ENCODE measurements at regions not wholly inside any gene's neighbourhood (a gene's known extent, or its start where the extent isn't known, plus 50 kb on each side); places are given as distances from the start of the nearest gene placed in this dataset.
"Not testable (repeated sequence)": the region's sequence is repeated elsewhere in the genome, so short reads cannot be mapped to it uniquely, and the experiment has no call there.

DNA sequence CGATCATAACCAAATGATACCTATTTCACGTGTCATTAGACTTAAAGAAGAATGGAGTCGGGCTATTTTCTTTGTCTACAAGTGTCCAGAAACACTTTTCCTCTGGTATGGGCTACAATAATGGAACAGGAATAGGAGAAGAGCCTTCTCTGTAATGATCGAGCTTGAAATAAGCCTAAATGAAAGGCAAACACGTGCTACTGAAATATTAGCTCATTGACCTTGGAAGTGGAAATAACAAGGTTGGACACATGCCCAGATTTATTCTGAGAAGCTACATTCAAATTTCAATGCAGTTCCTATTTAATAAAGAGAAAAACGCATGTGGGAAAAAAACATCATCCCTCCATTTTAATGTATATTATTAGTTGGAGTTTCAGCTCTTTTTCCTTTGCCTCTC, 254.7 kb upstream of the PTER start:
- Histone ChIP-seq H3K27me3 (ENCODE audit: control insufficient read depth, insufficient read depth, low read length) (no peaks in the 10 kb centered on the region), H3K36me3 (replicated peaks; ENCODE audit: control insufficient read depth, insufficient read depth, low read length) (no peaks in the 10 kb centered on the region), H3K4me3 (ENCODE audit: insufficient read depth, low read depth, low read length) (no peak overlapping the region)
- DNase-seq = no peak

- H3K27me3 ChIP-seq (ENCODE audit: control insufficient read depth, insufficient read depth, low read length) = no peaks in the 10 kb centered on the region
- H3K4me3 ChIP-seq (ENCODE audit: insufficient read depth, low read depth, low read length) = no peak overlapping the region
- DNase-seq = no peak
- H3K36me3 ChIP-seq (replicated peaks; ENCODE audit: control insufficient read depth, insufficient read depth, low read length) = no peaks in the 10 kb centered on the region
Measured at GRCh38 chr10:16182688-16183087, 254.1 kb upstream of the PTER start.

GRCh38 chr10:16184096-16184597, 252.7 kb upstream of the PTER start:
- Histone ChIP-seq H3K4me3 (ENCODE audit: insufficient read depth, low read depth, low read length) (no peak overlapping the region), H3K36me3 (replicated peaks; ENCODE audit: control insufficient read depth, insufficient read depth, low read length) (no peaks in the 10 kb centered on the region), H3K27me3 (ENCODE audit: control insufficient read depth, insufficient read depth, low read length) (no peaks in the 10 kb centered on the region)
- DNase-seq = no peak

DNA sequence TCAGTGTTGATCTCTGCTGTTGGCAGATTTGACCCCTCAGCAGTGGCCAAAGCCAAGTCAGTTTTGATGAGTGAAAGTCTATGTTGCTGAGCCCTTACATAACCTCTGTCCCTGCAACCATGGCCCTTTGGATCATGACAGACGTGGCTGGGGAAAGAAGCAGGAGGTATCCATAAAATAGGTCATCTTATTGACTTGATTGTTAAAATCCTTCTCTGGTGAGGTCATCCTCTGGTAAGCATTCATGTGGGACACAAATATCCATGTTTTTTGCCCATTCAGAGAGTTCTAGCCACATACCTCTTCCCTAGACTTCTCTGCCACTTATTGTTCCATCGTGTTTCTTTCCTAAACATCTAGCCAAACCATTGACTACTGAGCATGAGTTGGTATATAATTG, 251.9 kb upstream of the PTER start:
- no peak for DNase-seq
- Histone ChIP-seq H3K36me3 (replicated peaks; ENCODE audit: control insufficient read depth, insufficient read depth, low read length) (no peaks in the 10 kb centered on the region), H3K27me3 (ENCODE audit: control insufficient read depth, insufficient read depth, low read length) (no peaks in the 10 kb centered on the region), H3K4me3 (ENCODE audit: insufficient read depth, low read depth, low read length) (no peak overlapping the region)

DNA sequence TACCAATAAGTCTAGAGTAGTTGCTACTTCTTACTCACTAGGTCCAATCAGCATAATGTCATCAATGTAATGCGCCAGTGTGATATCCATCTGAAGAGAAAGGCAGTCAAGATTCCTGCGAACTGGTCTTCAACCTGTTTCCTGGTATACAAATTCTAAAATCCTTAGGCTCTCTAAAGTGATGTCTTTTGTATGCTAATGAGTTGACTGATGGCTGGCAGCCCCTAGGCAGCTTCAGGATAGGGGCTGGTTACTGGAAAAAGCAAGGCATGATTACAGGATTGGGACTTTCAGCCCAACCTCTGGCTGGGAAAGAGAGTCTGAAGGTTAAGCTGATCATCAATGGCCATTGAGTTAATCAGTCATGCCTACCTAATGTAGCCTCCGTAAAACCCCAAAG, 250.2 kb upstream of the PTER start:
- no peak for DNase-seq
- Histone ChIP-seq H3K27me3 (ENCODE audit: control insufficient read depth, insufficient read depth, low read length) (no peaks in the 10 kb centered on the region), H3K4me3 (ENCODE audit: insufficient read depth, low read depth, low read length) (no peak overlapping the region), H3K36me3 (replicated peaks; ENCODE audit: control insufficient read depth, insufficient read depth, low read length) (no peaks in the 10 kb centered on the region)

GRCh38 chr10:16187161-16187560, 249.6 kb upstream of the PTER start:
- Histone ChIP-seq H3K4me3 (ENCODE audit: insufficient read depth, low read depth, low read length) (no peak overlapping the region), H3K27me3 (ENCODE audit: control insufficient read depth, insufficient read depth, low read length) (no peaks in the 10 kb centered on the region), H3K36me3 (replicated peaks; ENCODE audit: control insufficient read depth, insufficient read depth, low read length) (no peaks in the 10 kb centered on the region)
- DNase-seq = no peak

- no peak for DNase-seq
- Histone ChIP-seq H3K4me3 (ENCODE audit: insufficient read depth, low read depth, low read length) (no peak overlapping the region), H3K27me3 (ENCODE audit: control insufficient read depth, insufficient read depth, low read length) (no peaks in the 10 kb centered on the region), H3K36me3 (replicated peaks; ENCODE audit: control insufficient read depth, insufficient read depth, low read length) (no peaks in the 10 kb centered on the region)
Measured at GRCh38 chr10:16192337-16192736, 244.5 kb upstream of the PTER start.

DNA sequence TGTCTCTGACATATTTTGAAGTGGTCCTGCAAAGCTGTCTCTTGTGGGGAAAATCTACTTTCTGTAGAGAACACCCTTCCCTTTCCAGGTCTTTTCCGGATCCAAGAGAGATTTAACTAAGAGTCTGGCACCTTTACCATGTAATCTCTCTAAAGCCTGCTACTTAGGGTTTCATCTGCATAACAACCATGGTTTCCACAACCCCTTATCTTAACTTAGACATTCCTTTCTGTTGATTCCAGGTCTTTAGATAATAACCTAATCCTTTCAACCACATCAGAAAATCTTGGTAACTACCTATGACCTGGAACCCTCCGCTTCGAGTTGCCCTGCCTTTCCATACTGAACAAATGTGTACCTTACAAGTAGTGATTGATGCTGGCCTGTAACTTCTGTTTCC, 243.6 kb upstream of the PTER start:
- Histone ChIP-seq H3K4me3 (ENCODE audit: insufficient read depth, low read depth, low read length) (no peak overlapping the region), H3K36me3 (replicated peaks; ENCODE audit: control insufficient read depth, insufficient read depth, low read length) (no peaks in the 10 kb centered on the region), H3K27me3 (ENCODE audit: control insufficient read depth, insufficient read depth, low read length) (no peaks in the 10 kb centered on the region)
- DNase-seq = no peak

GRCh38 chr10:16195178-16195769, 241.5 kb upstream of the PTER start:
- Histone ChIP-seq H3K27me3 (ENCODE audit: control insufficient read depth, insufficient read depth, low read length) (no peaks in the 10 kb centered on the region), H3K36me3 (replicated peaks; ENCODE audit: control insufficient read depth, insufficient read depth, low read length) (no peaks in the 10 kb centered on the region), H3K4me3 (ENCODE audit: insufficient read depth, low read depth, low read length) (no peak overlapping the region)
- peak; percentile 5 for DNase-seq

DNA sequence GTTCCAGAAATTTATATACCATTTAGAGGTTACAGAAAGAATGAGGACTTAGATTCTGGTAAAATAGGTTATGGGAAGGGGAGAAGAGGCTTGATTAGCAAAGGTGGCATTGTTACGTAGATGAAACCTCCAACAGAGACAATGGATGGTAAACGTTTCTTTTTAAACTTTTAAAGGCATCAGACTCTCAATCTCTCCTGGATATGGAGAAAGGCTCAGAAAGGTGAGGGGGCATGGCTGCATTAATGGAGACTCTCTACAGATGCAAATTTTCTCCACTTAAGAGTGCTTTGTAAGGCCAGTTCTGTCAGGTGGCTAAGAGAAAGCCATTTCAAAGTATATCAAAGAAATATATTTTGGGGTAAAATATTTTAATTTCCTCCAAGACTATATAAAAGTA, 240.9 kb upstream of the PTER start:
- H3K4me3 ChIP-seq (ENCODE audit: insufficient read depth, low read depth, low read length) = no peak overlapping the region
- peak; percentile 21 for DNase-seq
- no peaks in the 10 kb centered on the region for H3K27me3 ChIP-seq (ENCODE audit: control insufficient read depth, insufficient read depth, low read length)
- no peaks in the 10 kb centered on the region for H3K36me3 ChIP-seq (replicated peaks; ENCODE audit: control insufficient read depth, insufficient read depth, low read length)

DNA sequence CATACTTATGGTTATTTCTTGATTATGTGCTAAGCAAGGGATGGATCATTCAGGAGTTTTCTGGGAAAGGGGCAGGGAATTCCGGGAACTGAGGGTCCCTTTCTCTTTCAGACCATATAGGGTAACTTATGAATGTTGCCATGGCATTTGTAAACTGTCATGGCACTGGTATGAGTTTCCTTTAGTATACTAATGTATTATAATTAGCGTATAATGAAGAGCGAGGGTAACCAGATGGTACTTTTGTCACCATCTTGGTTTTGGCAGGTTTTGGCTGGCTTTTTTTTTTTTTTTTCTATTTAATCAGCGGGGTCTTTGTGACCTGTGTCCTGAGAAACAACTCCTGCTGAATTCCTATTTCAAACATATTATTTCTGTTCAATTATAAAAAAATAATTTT, 237.6 kb upstream of the PTER start:
- Histone ChIP-seq H3K27me3 (ENCODE audit: control insufficient read depth, insufficient read depth, low read length) (no peaks in the 10 kb centered on the region), H3K36me3 (replicated peaks; ENCODE audit: control insufficient read depth, insufficient read depth, low read length) (no peaks in the 10 kb centered on the region), H3K4me3 (ENCODE audit: insufficient read depth, low read depth, low read length) (no peak overlapping the region)
- no peak for DNase-seq

DNA sequence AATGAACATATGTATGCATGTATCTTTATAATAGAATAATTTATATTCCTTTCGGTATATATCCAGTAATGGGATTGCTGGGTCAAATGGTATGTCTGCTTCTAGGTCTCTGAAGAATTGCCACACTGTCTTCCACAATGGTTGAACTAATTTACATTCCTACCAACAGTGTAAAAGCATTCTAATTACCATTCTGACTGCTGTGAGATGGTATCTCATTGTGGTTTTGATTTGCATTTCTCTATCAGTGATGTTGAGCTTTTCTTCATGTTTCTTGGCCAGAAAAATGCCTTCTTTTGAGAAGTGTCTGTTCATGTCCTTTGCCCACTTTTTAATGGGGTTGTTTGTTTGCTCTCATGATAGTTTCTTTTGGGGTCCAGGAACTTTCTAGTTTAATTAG, 213.2 kb upstream of the PTER start:
- DNase-seq; H3K36me3 ChIP-seq (replicated peaks; ENCODE audit: control insufficient read depth, insufficient read depth, low read length); H3K4me3 ChIP-seq (ENCODE audit: insufficient read depth, low read depth, low read length); H3K27me3 ChIP-seq (ENCODE audit: control insufficient read depth, insufficient read depth, low read length): not testable (repeated sequence)

DNA sequence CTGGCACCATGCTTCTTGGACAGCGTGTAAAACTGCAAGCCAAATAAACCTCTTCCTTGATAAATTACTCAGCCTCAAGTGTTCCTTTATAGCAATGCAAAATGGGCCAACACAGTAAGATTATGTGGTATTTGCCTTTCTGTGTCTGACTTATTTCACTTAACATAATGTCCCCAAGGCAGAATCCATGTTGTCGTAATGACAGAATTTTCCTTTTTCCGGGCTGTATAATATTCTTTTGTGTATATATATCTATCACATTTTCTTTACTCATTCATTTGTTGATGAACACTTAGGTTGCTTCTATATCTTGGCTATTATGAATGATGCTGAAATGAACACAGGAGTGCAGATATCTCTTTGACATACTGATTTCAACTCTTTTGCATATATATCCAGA, 209.1 kb upstream of the PTER start:
- Histone ChIP-seq H3K4me3 (ENCODE audit: insufficient read depth, low read depth, low read length) (no peak overlapping the region), H3K27me3 (ENCODE audit: control insufficient read depth, insufficient read depth, low read length) (no peaks in the 10 kb centered on the region), H3K36me3 (replicated peaks; ENCODE audit: control insufficient read depth, insufficient read depth, low read length) (no peaks in the 10 kb centered on the region)
- DNase-seq = no peak

- no peak for DNase-seq
- Histone ChIP-seq H3K27me3 (ENCODE audit: control insufficient read depth, insufficient read depth, low read length) (no peaks in the 10 kb centered on the region), H3K36me3 (replicated peaks; ENCODE audit: control insufficient read depth, insufficient read depth, low read length) (no peaks in the 10 kb centered on the region), H3K4me3 (ENCODE audit: insufficient read depth, low read depth, low read length) (no peak overlapping the region)
Measured at GRCh38 chr10:16231176-16231575, 205.6 kb upstream of the PTER start.

- H3K27me3 ChIP-seq (ENCODE audit: control insufficient read depth, insufficient read depth, low read length) = no peaks in the 10 kb centered on the region
- H3K4me3 ChIP-seq (ENCODE audit: insufficient read depth, low read depth, low read length) = no peak overlapping the region
- no peaks in the 10 kb centered on the region for H3K36me3 ChIP-seq (replicated peaks; ENCODE audit: control insufficient read depth, insufficient read depth, low read length)
- DNase-seq = no peak
Measured at GRCh38 chr10:16231734-16232435, 204.9 kb upstream of the PTER start.

Data from H7 (cell line).